ENCODE measurements at regions not wholly inside any gene's neighbourhood (a gene's known extent, or its start where the extent isn't known, plus 50 kb on each side); places are given as distances from the start of the nearest gene placed in this dataset.

- no peak for TF ChIP-seq POLR2A (IDR thresholded peaks at IDR 0.05)
- TF ChIP-seq CTCF (IDR thresholded peaks at IDR 0.05) = no peak
Measured at GRCh38 chrX:39802354-39802753, 295.4 kb downstream of the BCOR start.
